Tongue (tissue), 1 donor: ENCODE measurements at regions not wholly inside any gene's neighbourhood (a gene's known extent, or its start where the extent isn't known, plus 50 kb on each side); places are given as distances from the start of the nearest gene placed in this dataset.

Experiments
- DNase-seq: peaks from one replicate; pipeline ENCODE4 v3.0.0-alpha.2; 2015

GRCh38 chr6:14950103-14950969 lies 295.5 kb upstream of the JARID2 start:
- no peak for DNase-seq

DNA sequence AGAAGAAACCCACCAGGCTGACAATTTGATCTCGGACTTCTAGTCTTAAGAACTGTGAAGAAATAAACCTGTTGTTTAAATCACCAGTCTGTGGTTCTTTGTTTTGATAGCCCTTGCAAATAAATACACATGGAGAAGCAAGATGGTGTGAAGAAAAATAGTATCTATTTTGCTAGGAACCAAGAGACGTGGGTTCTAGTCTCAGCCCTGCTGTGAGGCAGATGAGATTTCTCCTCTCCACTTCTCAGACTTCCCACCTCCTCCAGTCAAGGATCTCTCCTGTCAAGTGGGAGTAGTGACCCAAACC lies 294.9 kb upstream of the JARID2 start:
- DNase-seq = no peak

- DNase-seq = no peak
Observed at GRCh38 chr6:14951704-14952103, 294.2 kb upstream of the JARID2 start.

DNA sequence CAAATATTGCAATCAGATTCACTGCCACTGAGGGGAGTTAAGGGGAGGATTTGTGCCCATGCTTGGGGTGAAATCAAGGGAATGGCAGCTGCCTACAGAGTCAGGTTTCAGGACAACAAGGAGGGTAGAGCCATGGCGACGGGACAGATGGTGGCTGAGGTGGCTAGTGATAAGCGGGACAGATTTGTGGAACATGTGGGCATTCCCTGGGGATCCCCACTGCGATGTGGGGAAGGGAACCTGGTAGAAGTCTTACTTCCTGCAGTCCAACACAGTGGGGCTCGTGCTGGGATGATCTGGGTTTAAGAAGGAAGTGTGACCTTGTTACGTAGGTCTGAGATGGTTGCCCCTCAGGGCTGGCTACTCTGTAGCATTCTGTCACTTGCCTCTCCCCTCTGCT lies 292.0 kb upstream of the JARID2 start:
- peak; percentile 84 for DNase-seq

- DNase-seq = no peak
Observed at GRCh38 chr6:14957355-14958059, 288.4 kb upstream of the JARID2 start.

DNA sequence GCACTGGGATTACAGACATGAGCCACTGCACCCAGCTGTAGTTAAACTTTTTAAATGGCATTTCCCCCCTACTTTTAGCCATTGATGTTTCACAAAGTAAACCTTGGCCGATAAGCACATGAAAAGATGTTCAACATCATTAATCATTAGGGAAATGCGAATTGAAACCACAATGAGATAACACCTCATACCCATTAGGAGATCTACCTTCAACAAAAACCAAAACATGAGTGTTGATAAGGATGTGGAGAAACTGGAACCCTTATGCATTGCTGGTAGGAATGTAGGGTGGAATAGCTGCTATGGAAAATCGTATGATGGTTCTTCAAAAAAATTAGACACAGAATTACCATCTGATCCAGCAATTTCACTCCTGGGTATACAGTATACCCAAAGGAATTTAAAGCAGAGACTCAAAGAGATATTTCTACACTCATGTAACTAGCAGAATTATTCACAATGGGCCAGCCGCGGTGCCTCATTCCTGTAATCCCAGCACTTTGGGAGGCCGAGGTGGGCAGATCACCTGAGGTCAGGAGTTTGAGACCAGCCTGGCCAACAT lies 286.5 kb upstream of the JARID2 start:
- no peak for DNase-seq

- DNase-seq = peak; percentile 65
Observed at GRCh38 chr6:14964556-14965270, 281.2 kb upstream of the JARID2 start.

GRCh38 chr6:14965424-14966075 lies 280.3 kb upstream of the JARID2 start:
- DNase-seq = no peak

GRCh38 chr6:14966096-14966905 lies 279.6 kb upstream of the JARID2 start:
- DNase-seq = no peak

DNA sequence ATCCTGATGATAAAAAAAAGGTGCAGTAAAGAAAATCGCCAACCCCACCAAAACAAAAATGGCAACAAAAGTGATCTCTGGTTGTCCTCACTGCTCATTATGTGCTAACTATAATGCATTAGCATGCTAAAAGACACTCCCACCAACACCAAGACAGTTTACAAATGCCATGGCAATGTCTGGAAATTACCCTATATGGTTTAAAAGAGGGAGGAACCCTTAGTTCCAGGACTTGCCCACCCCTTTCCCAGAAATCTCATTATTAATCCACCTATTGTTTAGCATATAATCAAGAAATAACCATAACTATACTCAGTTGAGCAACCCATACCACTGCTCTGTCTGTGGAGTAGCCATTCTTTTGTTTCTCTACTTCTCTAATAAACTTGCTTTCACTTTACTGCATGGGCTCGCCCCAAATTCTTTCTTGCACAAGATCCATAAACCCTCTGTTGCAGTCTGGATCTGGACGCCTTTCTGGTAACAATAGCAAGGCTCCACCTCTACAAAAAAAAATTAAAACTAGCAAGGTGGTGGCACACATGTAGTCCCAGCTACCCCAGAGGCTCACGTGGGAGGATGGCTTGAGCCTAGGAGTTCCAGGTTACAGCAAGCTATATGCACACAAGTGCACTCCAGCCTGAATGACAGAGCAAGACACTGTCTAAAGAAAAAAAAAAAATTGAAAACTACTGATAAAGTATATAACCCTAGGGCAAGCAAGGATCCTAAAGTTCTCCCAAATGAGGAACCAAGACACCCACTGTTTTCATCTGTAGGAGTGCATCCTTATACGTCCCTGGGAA lies 278.8 kb upstream of the JARID2 start:
- no peak for DNase-seq

- no peak for DNase-seq
Observed at GRCh38 chr6:14968056-14968637, 277.7 kb upstream of the JARID2 start.

DNA sequence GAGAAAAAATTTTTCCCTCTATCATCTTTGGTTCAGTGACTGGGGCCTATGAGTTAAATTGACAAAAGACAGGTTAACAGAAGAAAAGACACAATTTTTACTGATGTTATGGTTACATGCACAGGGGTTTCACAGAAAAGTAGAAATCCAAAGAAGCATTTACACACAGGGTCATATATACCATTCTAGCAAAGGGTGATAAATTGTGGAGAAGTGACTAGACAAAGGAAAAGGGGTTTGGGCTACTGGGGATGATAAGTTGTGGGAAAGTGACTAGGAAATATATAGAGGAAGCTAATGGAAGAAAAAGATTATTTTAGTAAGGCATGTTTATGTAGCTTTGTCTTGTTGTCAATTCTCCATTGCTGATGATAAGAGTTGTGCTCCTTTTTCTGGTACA lies 276.7 kb upstream of the JARID2 start:
- no peak for DNase-seq

- no peak for DNase-seq
Observed at GRCh38 chr6:14972379-14973067, 273.3 kb upstream of the JARID2 start.

GRCh38 chr6:14974372-14974771 lies 271.5 kb upstream of the JARID2 start:
- no peak for DNase-seq

DNA sequence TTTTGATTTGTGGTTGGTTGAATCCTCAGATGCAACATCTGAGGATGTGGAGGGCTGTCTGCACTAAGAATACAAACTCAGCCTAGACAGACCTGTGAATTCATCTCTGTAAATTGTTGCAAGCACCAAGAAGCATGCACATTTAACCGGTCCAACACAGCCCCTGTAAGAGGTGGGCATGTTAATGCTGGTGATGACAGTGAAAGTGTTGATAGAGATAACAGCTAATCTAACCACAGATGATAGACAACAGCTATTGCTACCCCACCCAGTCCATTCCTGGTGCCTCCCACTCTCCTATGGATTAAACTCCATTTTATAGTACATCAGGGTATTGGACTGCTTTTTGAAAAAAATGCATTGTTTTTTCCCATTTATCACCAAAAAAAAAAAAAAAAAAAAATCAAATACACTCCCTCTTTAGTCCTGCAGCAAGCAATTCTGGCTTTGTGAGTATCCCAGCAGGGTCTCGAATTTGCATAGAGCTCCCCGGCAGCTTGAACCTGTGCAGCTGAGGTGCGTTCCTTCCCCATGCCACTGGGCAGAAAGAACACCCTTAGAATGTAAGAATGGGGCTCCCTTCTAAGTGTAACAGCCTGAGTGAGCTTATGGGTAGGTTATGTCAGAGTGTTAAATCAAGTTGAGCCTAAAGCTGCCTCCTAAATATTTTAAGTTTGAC lies 270.9 kb upstream of the JARID2 start:
- DNase-seq = no peak

DNA sequence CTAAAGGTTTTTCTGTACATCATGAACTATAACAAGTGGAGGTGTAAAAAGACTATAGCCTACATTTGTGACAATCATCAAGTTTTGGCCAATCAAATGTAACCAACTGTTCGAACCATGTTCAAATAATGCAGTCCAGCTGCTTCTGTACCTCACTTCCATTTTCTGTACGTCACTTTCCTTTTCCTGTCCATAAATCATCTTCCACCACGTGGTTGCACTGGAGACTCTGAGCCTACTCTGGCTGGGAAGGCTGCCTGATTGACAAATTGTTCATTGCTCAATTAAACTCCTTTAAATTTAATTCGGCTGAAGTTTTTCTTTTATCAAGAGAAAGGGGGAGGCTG lies 270.4 kb upstream of the JARID2 start:
- DNase-seq = no peak

DNA sequence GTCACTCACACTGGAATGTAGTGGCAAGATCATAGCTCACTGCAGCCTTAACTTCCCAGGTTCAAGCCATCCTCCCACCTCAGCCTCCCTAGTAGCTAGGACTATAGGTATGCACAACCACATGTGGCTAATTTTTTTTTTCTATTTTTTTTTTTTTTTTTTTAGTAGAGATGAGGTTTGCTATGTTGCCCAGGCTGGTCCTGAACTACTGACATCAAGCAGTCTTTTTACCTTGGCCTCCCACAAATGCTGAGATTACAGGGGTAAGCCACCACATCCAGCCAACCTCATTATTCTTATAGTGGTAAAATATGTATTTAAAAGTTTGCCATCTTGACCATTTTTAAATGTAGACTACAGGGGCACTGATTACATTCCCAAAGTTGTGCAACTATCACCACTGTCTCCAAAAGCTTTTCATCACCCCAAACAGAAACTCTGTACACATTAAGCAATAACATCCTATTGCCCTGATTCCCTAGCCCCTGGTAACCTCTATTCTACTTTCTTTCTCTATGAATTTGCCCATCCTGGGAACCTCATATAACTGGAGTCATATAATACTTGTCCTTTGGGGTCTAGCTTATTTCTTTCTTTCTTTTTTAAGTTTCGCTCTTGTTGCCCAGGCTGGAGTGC lies 268.0 kb upstream of the JARID2 start:
- DNase-seq = no peak

GRCh38 chr6:14981960-14982359 lies 263.9 kb upstream of the JARID2 start:
- no peak for DNase-seq
